HL-60 (cell line): ENCODE measurements at regions not wholly inside any gene's neighbourhood (a gene's known extent, or its start where the extent isn't known, plus 50 kb on each side); places are given as distances from the start of the nearest gene placed in this dataset.
"Not testable (repeated sequence)": the region's sequence is repeated elsewhere in the genome, so short reads cannot be mapped to it uniquely, and the experiment has no call there.

ENCODE experiments used
- DNase-seq, 2 experiments: peaks; one replicate each; pipeline ENCODE4 v3.0.0-alpha.2; 2010 to 2020; ENCODE audit warnings: low read depth in 1 of 2, low spot score in 1 of 2
- H3K27ac ChIP-seq: fragments of 250-450 bp; sonication (Bioruptor Pico); replicated peaks from 2 replicates; pipeline ENCODE4 v1.5.1; 2020; ENCODE audit warnings: mild to moderate bottlenecking, moderate library complexity
- H3K27me3 ChIP-seq: fragments of 250-450 bp; sonication (Bioruptor Pico); 2 replicates; pipeline ENCODE4 v1.5.1; 2021; ENCODE audit warnings: mild to moderate bottlenecking, moderate library complexity; ENCODE audit not compliant: insufficient read depth, poor library complexity, severe bottlenecking
- H3K4me3 ChIP-seq: replicated peaks from 2 replicates; pipeline ENCODE4 v1.5.1; 2011; ENCODE audit warnings: mild to moderate bottlenecking, control low read depth, low read length; ENCODE audit not compliant: insufficient read depth
- CTCF ChIP-seq: IDR thresholded peaks from one replicate; pipeline ENCODE4 v1.5.1; 2011; ENCODE audit warnings: low read length, control low read depth, inconsistent platforms; ENCODE audit not compliant: insufficient read depth
- GABPA ChIP-seq: IDR thresholded peaks from 2 replicates; pipeline ENCODE4 v1.6.1; 2012; ENCODE audit warnings: low read depth
- POLR2AphosphoS5 ChIP-seq: IDR thresholded peaks from 2 replicates; pipeline ENCODE4 v1.6.1; 2012; ENCODE audit warnings: low read depth
- REST ChIP-seq: IDR thresholded peaks from 2 replicates; pipeline ENCODE4 v1.6.1; 2012; ENCODE audit warnings: low read depth; ENCODE audit not compliant: insufficient replicate concordance
- SPI1 ChIP-seq: IDR thresholded peaks from 2 replicates; pipeline ENCODE4 v1.6.1; 2012; ENCODE audit warnings: low read depth, mild to moderate bottlenecking, borderline replicate concordance

- DNase-seq = no peak
- H3K4me3 ChIP-seq = no peak overlapping the region
- H3K27me3 ChIP-seq = no peaks in the 10 kb centered on the region
Observed at GRCh38 chr3:118803096-118803476, 231.6 kb downstream of the IGSF11 start.

GRCh38 chr3:118805007-118805406, 229.6 kb downstream of the IGSF11 start:
- DNase-seq = no peak
- Histone ChIP-seq H3K4me3 (no peak overlapping the region), H3K27me3 (no peaks in the 10 kb centered on the region), H3K27ac (no peak overlapping the region)
- TF ChIP-seq CTCF (no peak), REST (no peak), GABPA (no peak), POLR2AphosphoS5 (no peak), SPI1 (no peak)

More at GRCh38 chr3:118803096-118803476, 231.6 kb downstream of the IGSF11 start:
- no peak for TF ChIP-seq POLR2AphosphoS5
- no peak for TF ChIP-seq GABPA
- no peak for TF ChIP-seq REST
- TF ChIP-seq CTCF = no peak
- no peak overlapping the region for H3K27ac ChIP-seq

GRCh38 chr3:118806423-118806822, 228.2 kb downstream of the IGSF11 start:
- TF ChIP-seq GABPA = no peak
- no peak for TF ChIP-seq POLR2AphosphoS5
- TF ChIP-seq SPI1 = no peak
- TF ChIP-seq REST = no peak
- TF ChIP-seq CTCF = no peak
- Histone ChIP-seq H3K27me3 (no peaks in the 10 kb centered on the region), H3K4me3 (no peak overlapping the region), H3K27ac (no peak overlapping the region)
- DNase-seq = no peak

GRCh38 chr3:118807349-118807748, 227.3 kb downstream of the IGSF11 start:
- not testable (repeated sequence) for H3K27ac ChIP-seq, H3K27me3 ChIP-seq, DNase-seq, H3K4me3 ChIP-seq
